PC-3 (cell line): ENCODE measurements at regions not wholly inside any gene's neighbourhood (a gene's known extent, or its start where the extent isn't known, plus 50 kb on each side); places are given as distances from the start of the nearest gene placed in this dataset.

Source experiments
- ATAC-seq: fragments of 200-7000 bp; cut with Tn5 transposase; 2 replicates; pipeline ENCODE4 v1.9.1; 2020; ENCODE audit warnings: mild to moderate bottlenecking, moderate library complexity
- BruUV-seq: library from RNA; stranded (reverse); fragments of 400-500 nt; replicated peaks from 2 replicates; lab custom pipeline; 2021; lab: Mats Ljungman, UMichigan
- CTCF ChIA-PET: fragments of 300-600 bp; sonication (Branson Sonifier 250); formaldehyde crosslinking; loops from one replicate; lab custom pipeline; 2022; ENCODE audit warnings: antibody characterized with exemption; lab: Charles Lee
- POLR2A ChIA-PET: fragments of 300-600 bp; sonication (Branson Sonifier 250); formaldehyde crosslinking; loops from one replicate; lab custom pipeline; 2022; ENCODE audit warnings: antibody characterized with exemption; ENCODE audit not compliant: unreplicated experiment; lab: Charles Lee
- DNase-seq: peaks from one replicate; pipeline ENCODE4 v3.0.0-alpha.2; 2015
- H2AFZ ChIP-seq: fragments of 300-600 bp; sonication (generic); 2 replicates; pipeline ENCODE4 v1.6.0; 2016; ENCODE audit warnings: antibody characterized with exemption, low read length
- H3F3A ChIP-seq: fragments of 300-600 bp; sonication (generic); one replicate; pipeline ENCODE4 v1.6.0; 2017; ENCODE audit warnings: antibody characterized with exemption, low read length, control low read depth, mild to moderate bottlenecking; ENCODE audit not compliant: unreplicated experiment
- H3K27ac ChIP-seq: fragments of 300-600 bp; sonication (generic); 2 replicates; pipeline ENCODE4 v1.5.1; 2016; ENCODE audit warnings: mild to moderate bottlenecking, low read length
- H3K27me3 ChIP-seq: fragments of 300-600 bp; sonication (generic); 2 replicates; pipeline ENCODE4 v1.6.1; 2016; ENCODE audit warnings: low read length, mixed read lengths
- H3K36me3 ChIP-seq: fragments of 300-600 bp; sonication (generic); 2 replicates; pipeline ENCODE4 v1.6.1; 2016; ENCODE audit warnings: low read depth, mixed run types, low read length, mixed read lengths
- H3K4me1 ChIP-seq: fragments of 300-600 bp; sonication (generic); 2 replicates; pipeline ENCODE4 v1.5.1; 2016; ENCODE audit warnings: low read length; ENCODE audit not compliant: insufficient read depth
- H3K4me2 ChIP-seq: fragments of 300-600 bp; sonication (generic); 2 replicates; pipeline ENCODE4 v1.6.0; 2016; ENCODE audit warnings: low read length
- H3K4me3 ChIP-seq: fragments of 300-600 bp; sonication (generic); 2 replicates; pipeline ENCODE4 v1.5.1; 2016; ENCODE audit warnings: mild to moderate bottlenecking, low read length, mixed read lengths
- H3K79me2 ChIP-seq: fragments of 300-600 bp; sonication (generic); 2 replicates; pipeline ENCODE4 v1.6.1; 2017; ENCODE audit warnings: low read length, mixed read lengths
- H3K9ac ChIP-seq: fragments of 300-600 bp; sonication (generic); 2 replicates; pipeline ENCODE4 v1.6.0; 2016; ENCODE audit warnings: mild to moderate bottlenecking, low read length
- H3K9me2 ChIP-seq: fragments of 300-600 bp; sonication (generic); replicated peaks from 2 replicates; pipeline ENCODE4 v1.6.1; 2016; ENCODE audit warnings: mixed run types, low read length, mixed read lengths
- H3K9me3 ChIP-seq: fragments of 300-600 bp; sonication (generic); 2 replicates; pipeline ENCODE4 v1.6.1; 2016; ENCODE audit warnings: low read length, mixed read lengths
- H4K20me1 ChIP-seq: fragments of 300-600 bp; sonication (generic); 2 replicates; pipeline ENCODE4 v1.6.1; 2016; ENCODE audit warnings: low read length, mixed read lengths
- EZH2 ChIP-seq: fragments of 300-600 bp; sonication (generic); IDR thresholded peaks from one replicate; pipeline ENCODE4 v1.6.1; 2017; ENCODE audit warnings: antibody characterized with exemption, mild to moderate bottlenecking, low read length; ENCODE audit not compliant: unreplicated experiment
- EZH2phosphoT487 ChIP-seq: fragments of 300-600 bp; sonication (generic); IDR thresholded peaks from 2 replicates; pipeline ENCODE4 v1.6.1; 2018; ENCODE audit warnings: mild to moderate bottlenecking, antibody characterized with exemption, low read length, borderline replicate concordance
- intact Hi-C: fragments of 100-400 bp; cut with micrococcal nuclease; formaldehyde crosslinking; loops from 2 replicates; pipeline ENCODE4 v1.9.0; 2023
- TF ChIP-seq, protein P1 (sequence below): fragments of 300-600 bp; sonication (generic); conservative IDR thresholded peaks from 2 replicates; pipeline ENCODE4 v1.5.1; 2017; ENCODE audit warnings: antibody characterized with exemption, low read depth, mild to moderate bottlenecking, low read length

DNA sequence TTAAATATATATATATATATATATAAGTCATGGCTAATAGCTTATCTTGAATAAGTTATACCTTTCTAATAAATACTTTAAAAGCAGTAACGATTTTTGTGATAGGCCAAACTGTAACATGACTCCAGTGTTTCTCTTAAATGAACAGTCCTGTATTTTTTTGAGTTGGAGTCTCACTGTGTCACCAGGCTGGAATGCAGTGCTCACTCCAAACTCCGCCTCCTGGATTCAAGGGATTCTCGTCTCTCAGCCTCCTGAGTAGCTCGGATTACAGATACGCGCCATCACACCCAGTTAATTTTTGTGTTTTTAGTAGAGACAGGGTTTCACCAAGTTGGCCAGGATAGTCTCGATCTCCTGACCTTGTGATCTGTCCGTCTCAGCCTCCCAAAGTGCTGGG lies 814.2 kb upstream of the SLITRK5 start:
- ATAC-seq: 0 out of 2 replicates have a peak, but pooled peaks have one; percentile 20
- no peak overlapping the region for H3K27ac ChIP-seq
- no peak for TF ChIP-seq EZH2
- TF ChIP-seq, protein P1, sequence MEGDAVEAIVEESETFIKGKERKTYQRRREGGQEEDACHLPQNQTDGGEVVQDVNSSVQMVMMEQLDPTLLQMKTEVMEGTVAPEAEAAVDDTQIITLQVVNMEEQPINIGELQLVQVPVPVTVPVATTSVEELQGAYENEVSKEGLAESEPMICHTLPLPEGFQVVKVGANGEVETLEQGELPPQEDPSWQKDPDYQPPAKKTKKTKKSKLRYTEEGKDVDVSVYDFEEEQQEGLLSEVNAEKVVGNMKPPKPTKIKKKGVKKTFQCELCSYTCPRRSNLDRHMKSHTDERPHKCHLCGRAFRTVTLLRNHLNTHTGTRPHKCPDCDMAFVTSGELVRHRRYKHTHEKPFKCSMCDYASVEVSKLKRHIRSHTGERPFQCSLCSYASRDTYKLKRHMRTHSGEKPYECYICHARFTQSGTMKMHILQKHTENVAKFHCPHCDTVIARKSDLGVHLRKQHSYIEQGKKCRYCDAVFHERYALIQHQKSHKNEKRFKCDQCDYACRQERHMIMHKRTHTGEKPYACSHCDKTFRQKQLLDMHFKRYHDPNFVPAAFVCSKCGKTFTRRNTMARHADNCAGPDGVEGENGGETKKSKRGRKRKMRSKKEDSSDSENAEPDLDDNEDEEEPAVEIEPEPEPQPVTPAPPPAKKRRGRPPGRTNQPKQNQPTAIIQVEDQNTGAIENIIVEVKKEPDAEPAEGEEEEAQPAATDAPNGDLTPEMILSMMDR: no peak
- no peak for TF ChIP-seq EZH2phosphoT487
- no peaks in the 10 kb centered on the region for H3K79me2 ChIP-seq
- H3K9me3 ChIP-seq: no peaks in the 10 kb centered on the region
- no peaks in the 10 kb centered on the region for H4K20me1 ChIP-seq
- no peak overlapping the region for H3K4me2 ChIP-seq
- no peaks in the 10 kb centered on the region for H3F3A ChIP-seq
- ChIA-PET POLR2A (no interaction called here), CTCF (no interaction called here)
- no peaks in the 10 kb centered on the region for H3K9me2 ChIP-seq
- H3K4me3 ChIP-seq: no peak overlapping the region
- DNase-seq: peak; percentile 67
- no TSS peak for BruUV-seq
- no peak overlapping the region for H2AFZ ChIP-seq
- intact Hi-C loops: no loop called here
- no peak overlapping the region for H3K9ac ChIP-seq
- H3K27me3 ChIP-seq: no peaks in the 10 kb centered on the region
- H3K36me3 ChIP-seq: no peaks in the 10 kb centered on the region
- H3K4me1 ChIP-seq: no peaks in the 10 kb centered on the region; the same call in 1 of the 2 replicates

DNA sequence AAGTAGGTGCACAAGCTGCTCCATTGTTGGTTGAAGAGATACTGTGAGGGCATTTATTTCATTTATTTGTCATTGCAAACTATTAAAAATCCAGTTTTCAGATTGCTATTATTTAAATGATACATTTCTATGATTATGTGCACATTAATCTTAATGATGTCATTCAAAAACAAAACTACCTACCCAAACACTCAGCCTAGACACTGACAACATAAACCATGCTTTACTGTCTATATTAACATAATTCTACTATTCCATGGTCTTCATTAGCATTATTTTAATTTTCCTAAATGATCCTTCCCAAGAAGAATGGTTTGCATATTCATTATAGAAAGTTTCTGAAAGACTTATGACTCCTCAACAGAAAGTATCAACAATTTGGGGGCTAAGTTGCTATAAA lies 813.0 kb upstream of the SLITRK5 start:
- Histone ChIP-seq H3K4me1 (no peaks in the 10 kb centered on the region; the same call in 1 of the 2 replicates), H3K27me3 (no peaks in the 10 kb centered on the region), H3K9ac (no peak overlapping the region), H4K20me1 (no peaks in the 10 kb centered on the region), H3K9me3 (no peaks in the 10 kb centered on the region), H3F3A (no peaks in the 10 kb centered on the region), H3K27ac (no peak overlapping the region), H3K4me3 (no peak overlapping the region), H3K36me3 (no peaks in the 10 kb centered on the region), H2AFZ (no peak overlapping the region), H3K4me2 (no peak overlapping the region), H3K9me2 (no peaks in the 10 kb centered on the region), H3K79me2 (no peaks in the 10 kb centered on the region)
- ATAC-seq (no peak), DNase-seq (no peak)
- TF ChIP-seq, protein P1: no peak
- TF ChIP-seq EZH2phosphoT487 (no peak), EZH2 (no peak)
- POLR2A ChIA-PET: no interaction called here
- CTCF ChIA-PET: no interaction called here
- intact Hi-C loops: no loop called here
- no TSS peak for BruUV-seq

DNA sequence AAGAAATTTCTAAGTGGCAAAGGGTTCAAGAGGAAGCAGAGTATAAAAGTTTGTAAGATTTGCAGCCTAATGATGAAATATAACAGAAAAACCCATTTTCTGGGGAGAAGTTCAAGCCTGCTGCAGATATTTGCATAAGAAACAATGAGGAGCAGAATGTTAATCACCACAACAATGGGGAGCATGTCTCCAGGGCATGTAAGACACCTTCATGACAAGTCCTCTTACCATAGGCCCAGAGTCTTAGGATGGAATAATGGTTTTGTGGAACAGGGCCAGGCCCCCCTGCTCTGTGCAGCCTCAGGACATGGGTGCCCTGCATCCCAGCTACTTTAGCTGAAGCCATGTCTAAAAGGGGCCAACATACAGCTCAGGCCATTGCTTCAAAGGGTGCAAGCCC lies 809.0 kb upstream of the SLITRK5 start:
- no peak for ATAC-seq
- no peak for DNase-seq
- H3F3A ChIP-seq: no peaks in the 10 kb centered on the region
- H2AFZ ChIP-seq: no peak overlapping the region
- H3K4me3 ChIP-seq: no peak overlapping the region
- no peak overlapping the region for H3K4me2 ChIP-seq
- H3K27ac ChIP-seq: no peak overlapping the region
- TF ChIP-seq EZH2 (no peak), EZH2phosphoT487 (no peak)
- TF ChIP-seq, protein P1: no peak
- H4K20me1 ChIP-seq: no peaks in the 10 kb centered on the region
- H3K36me3 ChIP-seq: no peaks in the 10 kb centered on the region
- intact Hi-C loops: no loop called here
- H3K4me1 ChIP-seq: no peaks in the 10 kb centered on the region
- H3K9ac ChIP-seq: no peak overlapping the region
- ChIA-PET POLR2A (no interaction called here), CTCF (no interaction called here)
- BruUV-seq: no TSS peak
- no peaks in the 10 kb centered on the region for H3K9me2 ChIP-seq
- H3K27me3 ChIP-seq: no peaks in the 10 kb centered on the region
- no peaks in the 10 kb centered on the region for H3K9me3 ChIP-seq
- H3K79me2 ChIP-seq: no peaks in the 10 kb centered on the region
